SK-N-DZ (cell line): ENCODE measurements at regions not wholly inside any gene's neighbourhood (a gene's known extent, or its start where the extent isn't known, plus 50 kb on each side); places are given as distances from the start of the nearest gene placed in this dataset.
"Not testable (repeated sequence)": the region's sequence is repeated elsewhere in the genome, so short reads cannot be mapped to it uniquely, and the experiment has no call there.

Source experiments
- DNase-seq: peaks from one replicate; pipeline ENCODE4 v3.0.0-alpha.2; 2015; ENCODE audit warnings: low spot score

GRCh38 chr15:96119734-96120133 lies 210.8 kb upstream of the NR2F2 start:
- DNase-seq: peak; percentile 10

- DNase-seq: no peak
These were observed 209.2 kb upstream of the NR2F2 start for GRCh38 chr15:96121086-96121920.

- no peak for DNase-seq
These were observed 208.1 kb upstream of the NR2F2 start for GRCh38 chr15:96122077-96123027.

- no peak for DNase-seq
These were observed 207.5 kb upstream of the NR2F2 start for GRCh38 chr15:96123028-96123400.

- DNase-seq: no peak
These were observed 206.8 kb upstream of the NR2F2 start for GRCh38 chr15:96123630-96124187.

- DNase-seq: no peak
These were observed 206.1 kb upstream of the NR2F2 start for GRCh38 chr15:96124436-96124835.

- DNase-seq: no peak
These were observed 204.6 kb upstream of the NR2F2 start for GRCh38 chr15:96125721-96126415.

- DNase-seq: no peak
These were observed 203.6 kb upstream of the NR2F2 start for GRCh38 chr15:96126859-96127258.

GRCh38 chr15:96130734-96131133 lies 199.8 kb upstream of the NR2F2 start:
- DNase-seq: no peak

- no peak for DNase-seq
These were observed 198.4 kb upstream of the NR2F2 start for GRCh38 chr15:96132126-96132525.

- no peak for DNase-seq
These were observed 195.1 kb upstream of the NR2F2 start for GRCh38 chr15:96135166-96136093.

GRCh38 chr15:96138985-96139384 lies 191.5 kb upstream of the NR2F2 start:
- no peak for DNase-seq

GRCh38 chr15:96142498-96142897 lies 188.0 kb upstream of the NR2F2 start:
- DNase-seq: no peak

GRCh38 chr15:96144734-96145133 lies 185.8 kb upstream of the NR2F2 start:
- DNase-seq: no peak

- DNase-seq: no peak
These were observed 183.8 kb upstream of the NR2F2 start for GRCh38 chr15:96146726-96147125.

- no peak for DNase-seq
These were observed 183.2 kb upstream of the NR2F2 start for GRCh38 chr15:96147267-96147666.

GRCh38 chr15:96150254-96150653 lies 180.2 kb upstream of the NR2F2 start:
- DNase-seq: no peak

- DNase-seq: not testable (repeated sequence)
These were observed 178.8 kb upstream of the NR2F2 start for GRCh38 chr15:96151749-96152148.

- DNase-seq: no peak
These were observed 176.6 kb upstream of the NR2F2 start for GRCh38 chr15:96153929-96154328.

GRCh38 chr15:96158938-96159337 lies 171.6 kb upstream of the NR2F2 start:
- no peak for DNase-seq

- DNase-seq: no peak
These were observed 170.2 kb upstream of the NR2F2 start for GRCh38 chr15:96160269-96160668.
